EH (cell line): ENCODE measurements at regions not wholly inside any gene's neighbourhood (a gene's known extent, or its start where the extent isn't known, plus 50 kb on each side); places are given as distances from the start of the nearest gene placed in this dataset.

Experiments used
- DNase-seq: peaks from one replicate; pipeline ENCODE4 v3.0.0-alpha.2; 2015; ENCODE audit warnings: low read depth

DNA sequence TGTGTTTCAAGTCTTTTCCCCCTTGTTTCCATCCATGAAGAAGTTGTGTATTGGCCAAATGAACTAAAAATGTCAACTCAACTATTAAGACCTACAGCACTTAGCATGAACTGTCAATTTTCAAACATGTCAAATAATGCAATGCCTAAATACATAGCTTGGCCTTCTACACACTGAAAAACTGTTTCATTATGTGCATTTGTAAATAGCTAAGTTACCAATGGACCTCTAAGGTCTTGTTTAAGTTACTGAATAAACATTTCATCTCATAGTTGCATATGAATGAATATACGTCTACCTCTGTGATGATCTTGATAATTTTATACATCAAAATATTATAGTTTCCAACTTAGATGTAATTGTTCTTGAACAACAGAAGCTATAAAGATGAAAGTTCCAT, 744.5 kb downstream of the EFNB2 start:
- no peak for DNase-seq

DNA sequence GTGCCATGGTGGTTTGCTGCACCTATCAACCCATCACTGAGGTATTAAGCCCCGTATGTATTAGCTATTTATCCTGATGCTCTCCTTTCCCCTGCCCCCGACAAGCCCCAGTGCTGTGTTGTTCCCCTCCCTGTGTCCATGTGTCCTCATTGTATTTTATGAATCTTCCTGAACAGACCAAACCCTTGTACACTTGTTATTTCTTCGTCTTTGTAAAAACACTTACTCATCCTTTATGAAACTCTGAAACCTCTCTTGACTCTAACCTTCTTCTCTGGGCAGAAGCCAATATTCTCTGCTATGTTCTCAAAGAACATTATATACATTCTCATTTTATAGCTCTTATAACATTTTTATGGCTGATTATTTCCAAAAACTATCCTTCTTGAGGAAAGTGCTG, 746.9 kb downstream of the EFNB2 start:
- DNase-seq, result no peak

DNA sequence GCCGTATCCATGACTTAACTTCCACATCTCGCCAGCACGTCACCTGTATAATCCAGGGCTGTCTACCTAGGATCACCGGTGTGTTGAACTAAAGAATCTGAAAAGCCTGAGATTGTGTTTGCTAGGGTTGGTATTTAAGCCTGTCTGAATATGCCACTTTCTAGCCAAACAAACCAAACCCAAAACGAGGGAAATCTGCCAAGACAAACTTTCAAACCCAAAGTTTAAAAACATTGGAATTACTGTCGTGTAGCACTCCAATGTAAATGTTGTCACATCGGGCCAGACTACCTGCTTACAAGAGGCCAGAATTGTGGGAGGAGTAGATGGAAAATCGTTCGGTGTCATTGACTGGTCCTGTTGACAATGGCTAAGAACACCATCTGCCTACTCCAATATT, 747.8 kb downstream of the EFNB2 start:
- no peak for DNase-seq

DNA sequence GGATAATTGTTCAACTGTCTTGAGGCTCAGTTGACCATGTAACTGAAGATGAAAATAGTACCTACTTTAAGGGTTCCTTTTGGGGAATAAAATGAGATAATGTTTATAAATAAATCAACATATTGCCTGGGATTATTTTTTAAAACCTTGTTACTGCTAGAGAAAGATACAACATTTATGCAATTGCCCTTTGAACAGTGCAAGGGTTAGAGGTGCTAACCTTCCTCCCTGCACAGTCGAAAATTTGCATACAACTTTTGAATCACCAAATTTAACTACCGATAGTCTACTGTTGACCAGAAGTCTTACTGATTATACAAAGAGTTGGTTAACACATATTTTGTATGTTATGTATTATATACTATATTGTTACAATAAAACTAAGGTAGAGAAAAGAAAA, 750.0 kb downstream of the EFNB2 start:
- DNase-seq, result no peak

DNA sequence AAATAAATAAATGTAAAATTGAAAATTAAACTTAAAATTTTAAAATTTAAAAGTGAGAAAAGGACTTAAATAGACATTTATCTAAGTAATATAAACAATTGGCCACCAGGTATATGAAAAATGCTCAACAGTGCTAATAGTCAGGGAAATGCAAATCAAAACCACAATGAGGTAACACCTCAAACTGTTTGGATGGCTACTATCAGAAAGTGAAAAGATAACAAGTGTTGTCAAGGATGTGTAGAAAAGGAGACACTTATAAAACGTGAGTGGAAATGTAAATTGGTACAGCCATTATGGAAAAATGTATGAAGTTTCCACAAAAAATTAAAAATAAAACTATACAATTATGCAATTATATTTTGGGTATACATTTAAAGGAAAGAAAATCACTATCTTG, 752.2 kb downstream of the EFNB2 start:
- DNase-seq, result no peak

DNA sequence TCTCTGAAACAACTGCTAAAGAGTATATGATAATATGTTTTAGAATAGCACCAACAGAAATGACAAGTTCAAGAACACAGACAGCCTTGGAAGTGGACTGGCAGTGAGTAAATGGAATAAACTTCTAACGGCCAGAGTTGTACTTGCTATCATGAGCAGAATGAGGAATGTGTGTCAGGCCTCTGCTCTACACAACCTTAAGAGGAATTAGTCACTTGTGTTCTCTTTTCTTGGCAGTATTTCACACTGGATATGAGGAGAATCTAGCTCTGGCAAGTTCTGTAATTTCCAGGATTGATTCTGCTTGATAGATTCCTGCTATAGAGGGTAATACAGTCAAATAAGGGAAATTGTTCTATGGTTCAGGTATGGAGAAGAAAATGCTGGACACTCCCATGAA, 757.3 kb downstream of the EFNB2 start:
- no peak for DNase-seq

DNA sequence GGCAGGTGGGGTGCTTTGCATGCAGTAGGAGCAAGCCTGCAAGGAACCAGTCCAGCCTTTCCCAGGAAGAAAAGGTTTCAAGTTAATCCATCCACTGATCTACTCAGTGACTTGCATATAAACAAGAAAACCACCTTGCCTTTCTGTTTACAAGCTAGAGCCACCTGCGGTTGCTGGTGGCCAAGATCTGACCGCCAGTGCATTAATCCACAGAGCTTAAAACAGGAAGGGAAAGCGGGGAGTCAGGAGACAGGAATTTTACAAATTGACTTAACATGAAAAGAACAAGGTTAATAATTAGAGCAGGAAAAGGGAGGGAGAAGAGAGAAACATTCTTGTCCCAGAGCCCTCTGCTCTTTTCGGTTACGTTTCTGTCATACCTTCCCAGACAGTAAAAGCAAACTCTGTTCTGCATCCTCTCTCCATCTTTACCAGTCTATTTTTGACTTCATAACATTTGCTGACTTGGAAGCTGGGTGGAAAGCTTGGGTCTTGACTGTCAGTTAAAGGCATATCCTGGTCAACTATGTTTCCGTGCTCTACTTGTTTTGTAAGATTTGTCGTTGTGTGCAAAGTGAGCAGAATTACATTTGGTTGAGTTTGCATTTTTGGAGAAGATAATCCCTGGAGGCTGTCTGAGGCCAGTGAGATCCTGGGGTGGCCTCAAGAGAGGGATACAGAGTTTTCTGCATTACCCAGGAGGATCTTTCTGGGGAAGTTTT, 760.6 kb downstream of the EFNB2 start:
- no peak for DNase-seq

DNA sequence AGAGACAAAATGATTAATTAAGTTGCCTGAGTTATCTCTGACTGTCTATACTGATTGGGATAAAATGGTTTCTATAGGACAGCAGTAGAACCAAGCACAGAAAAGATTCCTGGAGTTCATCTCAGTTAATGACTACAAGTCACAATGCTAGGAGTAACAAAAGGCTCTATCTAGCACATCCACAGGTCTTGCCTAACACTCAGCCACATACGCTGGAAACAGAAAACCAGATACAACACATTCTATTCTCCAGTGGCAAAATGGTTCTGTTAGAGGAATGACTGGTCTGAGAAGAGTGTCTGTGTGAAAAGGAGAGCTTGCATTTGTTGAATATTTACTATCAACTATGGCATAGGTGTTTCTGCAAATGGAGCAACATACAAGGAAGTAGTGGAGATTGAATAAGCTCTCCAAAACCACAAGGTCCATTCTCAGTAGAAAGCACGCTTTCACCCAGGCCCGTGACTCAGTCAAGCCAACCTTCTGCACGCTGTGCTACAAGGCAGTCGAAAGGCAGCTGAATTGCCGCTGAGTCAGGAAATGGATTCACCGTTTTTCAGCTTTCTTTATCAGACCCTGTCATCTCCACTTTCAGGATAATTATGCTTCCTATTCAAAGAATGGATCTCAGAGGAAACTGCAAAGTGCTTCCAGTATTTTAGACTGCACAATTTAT, 761.5 kb downstream of the EFNB2 start:
- DNase-seq, result peak; percentile 1

DNA sequence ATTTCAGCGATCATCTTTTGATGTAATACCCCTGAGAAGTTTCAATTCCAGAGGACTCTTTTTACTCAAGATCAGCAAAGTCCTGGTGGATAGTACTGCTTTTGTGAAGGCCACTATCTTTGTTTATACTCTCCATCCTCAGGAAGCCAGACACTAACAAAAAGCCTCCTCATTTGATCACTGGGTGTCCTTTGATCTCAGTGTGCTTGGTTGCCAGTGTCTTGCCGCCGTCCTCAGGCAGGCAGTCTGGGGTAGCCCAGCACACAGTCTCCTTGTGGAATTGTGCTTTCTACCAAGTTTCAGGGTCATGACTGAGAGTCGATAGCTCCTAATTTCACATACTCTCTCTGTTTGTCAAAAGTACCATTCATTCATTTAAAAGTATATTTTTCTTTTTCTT, 762.2 kb downstream of the EFNB2 start:
- DNase-seq, result no peak

DNA sequence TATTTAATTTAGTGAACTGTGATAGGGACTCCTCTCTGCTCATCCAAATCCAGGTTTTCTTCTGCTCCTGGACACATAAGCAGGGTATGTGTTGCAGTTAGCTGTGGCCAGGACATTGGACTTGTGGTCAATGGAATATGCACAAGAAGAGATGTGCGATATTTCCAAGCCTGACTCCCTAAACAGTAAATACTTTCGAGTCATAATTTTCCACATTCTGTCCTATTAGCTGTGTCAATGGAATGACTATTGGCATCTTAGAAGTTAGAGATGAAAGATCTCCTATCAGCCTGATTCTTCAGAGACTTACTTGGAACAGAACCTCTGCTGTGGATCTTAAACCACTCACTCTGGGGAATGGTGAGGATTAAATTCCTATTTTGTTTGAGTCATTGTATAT, 771.0 kb downstream of the EFNB2 start:
- DNase-seq, result no peak

DNA sequence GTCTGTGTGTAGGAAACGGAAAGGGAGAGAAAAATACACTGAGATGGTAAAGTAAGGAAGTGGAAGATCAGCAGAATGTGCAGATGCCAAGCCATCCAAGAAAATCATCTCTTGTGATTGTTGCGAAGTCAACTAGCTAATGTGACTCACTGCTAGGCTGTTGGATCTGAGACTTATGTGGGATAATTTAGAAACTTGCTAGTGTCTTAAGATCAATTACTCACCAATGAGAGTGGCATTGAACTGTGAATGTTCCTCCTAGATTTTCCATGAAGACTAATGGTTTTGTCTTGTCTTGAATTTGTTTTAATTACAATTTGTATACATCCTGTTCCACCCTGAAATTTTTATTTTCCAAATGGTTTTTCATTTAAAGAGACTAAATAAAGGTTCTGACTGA, 771.6 kb downstream of the EFNB2 start:
- DNase-seq, result no peak

DNA sequence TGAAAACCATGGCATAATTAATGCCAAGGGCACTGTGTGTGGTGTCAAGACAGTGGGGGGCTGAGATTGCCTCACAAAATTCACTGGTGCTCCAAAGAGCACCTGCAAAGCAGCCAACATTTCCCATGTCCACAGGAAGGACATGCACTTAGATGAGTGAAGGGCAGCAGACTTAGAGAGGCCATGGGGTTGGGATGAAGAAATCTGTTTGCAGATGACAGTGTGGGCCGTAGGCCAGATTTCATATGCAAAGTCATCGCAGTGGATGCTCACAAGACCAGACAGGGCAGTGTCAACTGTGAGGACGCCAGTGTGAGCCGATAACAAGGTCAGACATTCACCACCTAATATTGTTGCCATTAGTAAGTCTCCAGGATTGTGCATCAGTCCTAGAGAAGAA, 773.4 kb downstream of the EFNB2 start:
- DNase-seq, result no peak

DNA sequence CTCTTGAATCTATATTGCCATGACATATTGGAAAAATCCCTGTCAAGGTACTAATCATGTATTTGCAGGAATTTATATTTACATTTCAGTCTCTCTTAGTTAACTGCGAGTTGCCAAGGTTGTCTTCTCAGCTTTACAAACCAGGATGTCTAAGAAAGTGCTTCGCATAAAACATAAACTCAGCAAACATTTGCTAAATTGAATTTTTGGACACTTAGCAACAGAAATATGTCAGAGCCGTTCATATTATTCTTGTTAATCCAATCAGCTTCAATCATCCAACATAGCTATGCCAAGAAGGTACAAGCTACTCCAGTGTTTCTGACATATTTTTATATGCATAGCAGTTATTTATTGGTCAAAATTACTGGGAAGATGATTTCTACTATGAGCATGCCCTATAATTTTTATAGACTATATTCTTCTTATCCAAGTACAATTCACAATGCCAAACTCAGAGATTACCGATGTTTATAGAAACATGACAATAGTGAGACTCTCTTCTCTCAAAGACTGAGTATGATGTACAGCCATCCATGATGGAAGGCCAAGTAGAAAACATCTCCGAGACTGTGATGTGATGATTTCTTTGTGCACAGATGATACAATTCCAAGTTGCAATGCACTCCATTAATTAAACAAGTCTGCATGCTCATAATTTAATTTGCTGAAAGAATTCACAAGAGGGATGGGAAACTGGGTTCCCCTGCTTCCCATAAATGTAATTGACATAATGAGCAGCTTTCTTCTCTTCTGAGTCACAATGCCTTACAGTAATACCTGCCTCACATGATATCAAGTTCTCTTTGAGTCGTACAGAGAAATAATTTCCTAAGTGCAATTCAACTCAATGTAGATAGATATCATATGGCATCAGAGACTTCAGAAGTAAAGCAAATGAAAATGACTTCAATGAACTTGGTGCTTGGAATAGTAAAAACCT, 776.3 kb downstream of the EFNB2 start:
- no peak for DNase-seq

DNA sequence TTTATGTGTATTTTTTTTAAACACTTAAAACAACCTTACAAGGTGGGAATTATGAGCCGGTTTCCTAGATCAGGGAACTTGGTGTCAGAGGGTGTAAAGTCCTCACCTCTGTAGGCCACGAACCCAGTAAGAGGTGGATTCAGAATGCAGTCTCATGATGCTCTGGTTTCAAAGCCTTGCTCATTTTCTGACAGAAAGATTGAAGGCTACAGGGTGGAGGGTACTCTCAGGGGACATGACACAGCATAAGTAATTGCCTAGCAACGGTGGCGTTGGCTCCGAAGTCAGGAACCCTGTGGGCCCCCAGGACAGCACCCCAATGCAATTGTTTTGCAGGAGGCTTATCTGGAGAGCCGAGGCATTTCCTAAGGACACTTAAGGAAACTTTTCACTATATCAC, 794.7 kb downstream of the EFNB2 start:
- DNase-seq, result no peak

DNA sequence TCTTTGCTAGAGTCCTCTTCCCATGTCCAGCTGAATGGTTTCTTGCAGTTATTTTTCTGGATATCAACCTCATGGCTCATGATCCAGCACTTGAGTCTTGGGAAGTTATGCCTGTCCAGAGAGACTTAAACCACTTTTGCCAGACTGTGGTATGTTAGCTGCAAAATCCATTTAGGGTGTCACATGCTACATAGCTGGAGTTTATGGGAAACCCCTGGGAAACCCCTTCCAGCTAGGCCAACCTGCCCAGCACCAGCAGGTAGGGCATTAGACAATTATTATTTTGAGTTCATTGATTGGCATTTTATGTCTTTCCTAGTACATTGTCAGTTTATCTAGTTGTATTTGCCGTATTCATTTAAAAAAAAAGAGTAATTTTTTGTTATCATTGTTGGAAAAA, 797.8 kb downstream of the EFNB2 start:
- no peak for DNase-seq

DNA sequence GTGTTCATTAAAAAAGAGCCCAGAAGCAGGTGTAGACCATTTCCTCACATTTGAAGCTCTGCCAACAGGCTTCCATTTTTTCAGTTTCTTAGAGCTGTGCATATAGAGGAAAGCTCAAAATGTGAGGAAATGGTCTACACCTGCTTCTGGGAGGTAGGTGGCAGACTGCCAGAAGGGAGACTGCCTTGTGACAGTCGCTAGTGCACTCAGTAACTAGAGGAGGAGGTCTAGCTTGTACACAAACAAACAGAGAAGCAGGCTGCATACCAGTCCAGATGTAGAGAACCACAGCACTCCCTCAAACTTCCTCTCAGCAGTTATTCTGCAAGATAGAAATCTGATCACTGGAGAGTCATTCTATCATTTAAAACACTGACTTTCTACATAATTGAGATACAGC, 800.2 kb downstream of the EFNB2 start:
- DNase-seq, result no peak

DNA sequence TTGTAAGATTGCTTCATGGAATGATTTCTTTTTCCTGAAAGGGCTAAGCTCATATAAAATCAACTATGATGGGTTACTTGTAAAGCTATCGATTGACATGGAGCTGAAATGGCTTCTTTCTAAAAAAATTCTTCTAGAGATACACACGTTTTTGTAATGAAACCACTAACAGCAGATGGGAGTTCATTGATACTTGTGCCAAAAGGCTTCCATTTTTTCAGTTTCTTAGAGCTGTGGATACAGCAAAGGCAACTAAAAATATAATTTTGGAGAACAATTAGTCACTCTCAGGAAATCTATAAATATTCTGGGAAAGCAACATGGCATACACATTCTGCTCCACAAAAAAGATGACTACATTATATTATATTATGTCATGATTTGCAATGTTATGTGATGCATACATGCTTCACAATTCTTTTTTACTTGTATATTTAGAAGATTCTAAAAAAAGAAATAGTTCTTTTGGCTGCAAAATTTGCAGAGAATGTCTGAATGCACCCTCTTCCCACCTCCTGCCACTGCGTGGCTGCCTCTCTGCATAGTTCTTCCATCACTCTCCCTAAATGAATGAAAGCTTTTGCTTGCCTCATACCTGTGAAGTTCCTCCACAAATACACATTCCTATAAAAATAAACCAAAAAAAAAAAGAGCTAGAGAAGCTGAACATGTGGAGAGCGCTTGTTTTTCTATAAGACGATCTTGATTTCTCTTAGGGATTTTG, 802.5 kb downstream of the EFNB2 start:
- DNase-seq, result no peak

DNA sequence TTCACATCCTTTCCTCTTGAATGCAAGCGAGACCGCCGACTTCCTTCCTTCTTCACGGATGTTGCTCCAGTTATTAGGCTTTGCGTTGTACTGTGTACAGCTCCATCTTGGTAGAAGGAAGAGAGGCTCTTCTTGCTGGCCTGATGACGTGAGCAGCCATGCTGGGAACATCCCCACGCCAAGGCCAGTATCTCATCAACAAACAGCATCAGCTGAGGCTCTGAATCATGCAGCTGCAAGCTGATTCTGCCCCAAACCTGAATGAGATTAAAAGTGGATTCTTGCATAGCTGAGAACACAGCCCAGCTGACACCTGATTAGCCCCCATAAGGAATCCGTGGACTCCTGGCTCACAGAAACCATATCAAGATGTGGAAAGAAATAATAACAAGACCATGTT, 809.6 kb downstream of the EFNB2 start:
- DNase-seq, result no peak

DNA sequence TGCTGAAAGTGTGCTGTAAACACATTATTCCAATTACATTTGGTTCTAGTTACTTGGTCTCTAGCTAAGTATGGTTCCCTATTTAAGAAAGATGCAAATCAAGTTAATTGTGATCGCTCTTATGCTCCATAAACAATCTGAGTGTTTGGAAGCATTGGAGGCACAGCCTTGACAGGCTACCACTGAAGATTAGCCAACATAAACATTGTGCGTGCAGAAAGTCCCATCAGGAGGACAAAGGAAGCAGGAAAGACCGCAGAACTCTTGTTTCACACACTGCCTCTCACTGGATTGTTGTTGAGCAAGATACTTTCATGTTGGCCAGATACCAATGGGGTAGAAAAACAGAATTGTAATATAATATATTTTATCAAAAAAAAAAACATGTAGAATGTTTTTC, 814.4 kb downstream of the EFNB2 start:
- no peak for DNase-seq

DNA sequence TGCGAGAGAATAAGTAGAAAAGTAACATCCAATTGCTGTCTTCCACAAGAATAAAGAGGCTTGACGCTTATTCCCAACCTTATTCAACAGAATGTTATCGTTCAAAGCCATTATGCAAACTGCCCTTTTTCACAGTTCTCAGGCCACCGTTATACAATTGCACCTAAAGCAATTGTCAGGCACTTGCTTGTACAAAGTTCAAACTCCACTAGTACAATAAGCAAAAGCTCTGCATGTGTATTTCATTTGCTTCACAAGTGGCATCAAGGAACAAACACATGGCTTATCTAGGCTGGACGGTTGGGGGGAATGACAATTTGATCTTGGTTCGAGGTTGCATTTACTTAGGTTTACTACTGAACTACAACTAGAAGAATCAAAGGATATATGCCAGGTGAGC, 815.6 kb downstream of the EFNB2 start:
- no peak for DNase-seq

DNA sequence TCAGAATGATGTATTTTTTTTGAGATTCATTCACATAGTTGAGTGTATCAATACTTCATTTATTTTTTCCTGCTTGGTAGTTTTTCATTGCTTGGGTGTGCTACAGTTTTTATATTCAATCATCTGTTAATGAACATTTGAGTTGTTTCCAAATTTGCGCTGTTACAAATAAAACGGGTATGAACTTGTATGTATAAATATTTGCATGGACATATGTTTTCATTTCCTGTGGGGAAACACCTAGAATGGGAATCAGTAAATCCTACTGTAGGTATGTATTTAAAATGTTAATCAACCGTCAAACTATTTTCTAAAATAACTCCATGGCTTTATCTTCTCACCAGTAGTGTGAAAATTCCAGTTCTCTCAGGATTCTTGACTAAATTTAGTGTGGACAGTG, 826.3 kb downstream of the EFNB2 start:
- DNase-seq, result no peak

DNA sequence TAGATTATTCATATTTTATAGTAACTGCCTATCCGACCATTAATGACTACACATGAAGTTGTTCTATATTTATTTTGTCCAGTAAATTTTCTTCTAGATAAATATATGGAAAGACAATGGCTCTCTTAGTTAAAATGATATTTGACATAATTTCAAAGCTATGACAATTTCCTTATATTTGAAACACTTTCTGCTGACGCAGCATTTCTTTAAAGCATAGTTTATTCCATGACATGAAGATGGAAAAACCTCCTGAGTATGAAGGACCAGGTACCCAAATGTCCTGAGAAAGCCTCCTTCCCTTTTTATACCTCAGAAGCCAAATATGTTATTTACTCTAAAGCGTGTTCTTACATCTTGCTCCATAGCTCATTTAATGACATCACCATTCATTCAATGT, 831.6 kb downstream of the EFNB2 start:
- DNase-seq, result no peak
